Epidermal melanocyte (primary cell): ENCODE measurements at regions not wholly inside any gene's neighbourhood (a gene's known extent, or its start where the extent isn't known, plus 50 kb on each side); places are given as distances from the start of the nearest gene placed in this dataset.

Experiments used
- DNase-seq: peaks from one replicate; pipeline ENCODE4 v3.0.0; 2011; ENCODE audit warnings: low spot score; ENCODE audit not compliant: insufficient read length

- no peak for DNase-seq
These were observed 69.0 kb upstream of the THY1 start for GRCh38 chr11:119491753-119492510.

DNA sequence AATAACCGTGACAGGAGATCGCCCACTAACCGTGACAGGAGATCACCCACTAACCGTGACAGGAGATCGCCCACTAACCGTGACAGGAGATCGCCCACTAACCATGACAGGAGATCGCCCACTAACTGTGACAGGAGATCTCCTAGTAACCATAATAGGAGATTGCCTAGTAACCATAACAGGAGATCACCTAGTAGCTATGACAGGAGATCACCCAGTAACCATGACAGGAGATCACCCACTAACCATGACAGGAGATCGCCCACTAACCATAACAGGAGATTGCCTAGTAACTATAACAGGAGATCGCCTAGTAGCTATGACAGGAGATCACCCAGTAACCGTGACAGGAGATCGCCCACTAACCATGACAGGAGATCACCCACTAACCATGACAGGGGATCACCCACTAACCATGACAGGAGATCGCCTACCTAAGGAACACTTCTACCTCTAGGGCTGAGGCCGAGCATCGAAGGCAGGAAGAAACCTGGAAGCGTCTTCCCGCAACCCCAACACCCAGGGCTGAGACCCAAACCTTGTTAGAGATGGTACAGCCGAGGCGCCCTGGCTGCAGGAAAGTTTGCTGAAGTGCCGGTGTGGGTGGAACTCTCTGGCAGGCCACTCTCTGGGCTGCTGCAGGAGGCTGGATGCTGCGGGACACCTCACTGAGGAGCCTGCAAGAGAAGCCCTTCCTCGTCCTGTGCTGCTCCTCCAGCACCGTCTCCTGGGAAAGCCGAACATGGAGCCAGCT, 67.5 kb upstream of the THY1 start:
- DNase-seq, result no peak

GRCh38 chr11:119489087-119489486, 66.1 kb upstream of the THY1 start:
- DNase-seq, result no peak

GRCh38 chr11:119488256-119488995, 65.5 kb upstream of the THY1 start:
- DNase-seq, result no peak

- DNase-seq, result no peak
These were observed 63.8 kb upstream of the THY1 start for GRCh38 chr11:119486691-119487259.

DNA sequence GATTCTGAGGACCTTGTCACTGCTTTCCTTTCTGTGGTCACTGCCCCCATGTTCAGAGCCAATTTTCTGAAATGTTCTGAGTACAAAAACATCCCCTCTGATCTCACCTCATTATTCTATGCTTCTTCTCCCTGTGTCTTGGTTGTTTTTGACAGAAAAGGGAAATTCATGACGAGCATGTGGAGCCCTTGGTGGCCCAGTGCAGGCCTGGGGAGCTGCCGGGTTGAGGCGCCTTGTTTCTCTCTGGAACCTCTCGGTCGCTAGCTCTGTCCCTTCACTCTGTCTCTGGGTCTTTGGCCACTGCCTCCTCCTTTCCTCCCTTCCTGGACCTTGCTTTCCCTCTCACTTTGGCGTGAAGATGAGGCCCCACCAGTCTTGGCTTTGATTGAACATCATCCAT, 63.0 kb upstream of the THY1 start:
- DNase-seq, result no peak

DNA sequence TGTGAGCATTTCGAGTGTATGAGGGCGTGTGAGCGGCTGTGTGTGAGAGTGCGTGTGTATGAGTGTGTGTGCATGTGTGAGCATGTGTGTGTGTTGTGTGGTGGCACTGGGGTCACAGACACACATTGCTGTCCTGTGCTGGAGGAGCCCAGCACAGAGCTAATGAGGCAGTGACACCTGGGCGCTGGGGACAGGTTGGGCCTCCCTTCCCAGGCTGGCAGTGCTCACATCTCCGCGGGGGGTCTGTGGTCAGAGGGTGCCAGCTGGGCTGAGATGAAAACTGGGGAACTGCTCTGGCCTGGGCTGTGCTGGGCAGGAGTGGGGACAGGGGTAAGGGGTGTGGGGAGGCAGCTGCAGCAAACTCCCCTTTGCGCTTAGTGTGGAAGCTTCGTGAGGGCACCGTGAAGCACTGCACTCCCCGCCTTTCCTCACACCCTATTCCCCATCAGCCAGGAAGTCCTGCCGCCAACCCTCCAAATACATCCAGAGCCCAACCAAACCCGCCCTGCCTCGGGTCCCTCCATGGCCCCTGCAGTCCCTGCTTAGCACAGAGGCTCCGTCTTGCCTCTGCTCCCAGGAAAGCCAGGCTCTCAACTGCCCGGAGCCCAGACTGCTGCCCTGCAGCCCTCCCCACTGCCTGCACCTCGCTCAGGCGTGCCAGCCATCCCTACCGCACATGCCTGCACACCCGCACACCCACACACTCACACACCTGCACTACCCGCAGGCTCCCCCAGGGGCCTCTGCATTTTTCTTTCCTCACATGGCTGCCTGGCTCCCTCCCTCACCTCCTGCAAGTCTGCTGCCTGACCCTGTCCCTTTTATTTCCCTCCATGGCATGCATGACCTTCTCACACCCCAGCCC, 62.0 kb upstream of the THY1 start:
- DNase-seq, result no peak

GRCh38 chr11:119483881-119484371, 61.0 kb upstream of the THY1 start:
- DNase-seq, result no peak

- no peak for DNase-seq
These were observed 60.4 kb upstream of the THY1 start for GRCh38 chr11:119483341-119483880.

DNA sequence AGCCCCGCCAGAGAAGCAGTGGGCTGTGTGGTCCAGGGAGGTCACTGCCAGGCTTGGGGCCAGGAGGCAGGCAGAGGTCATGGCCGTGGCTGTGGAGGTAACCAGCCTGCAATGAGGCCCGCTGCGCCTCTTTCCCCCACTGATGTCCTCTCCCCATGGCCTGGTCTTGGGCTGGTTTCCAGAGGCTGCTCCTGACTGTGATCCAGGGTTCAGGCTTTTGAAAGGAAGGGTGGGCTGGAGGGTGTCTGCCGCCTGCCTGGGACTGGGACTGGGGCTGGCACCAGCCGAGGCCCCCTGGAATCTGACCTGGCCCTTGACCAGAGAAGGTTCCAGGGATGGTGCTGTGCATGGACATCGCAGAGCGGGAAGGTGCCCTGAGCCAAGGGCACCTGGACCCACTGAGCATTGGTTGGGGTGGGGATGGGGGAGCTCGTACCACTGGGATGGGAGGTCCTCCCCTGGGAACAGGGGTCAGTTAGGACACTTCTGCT, 59.6 kb upstream of the THY1 start:
- DNase-seq, result no peak

GRCh38 chr11:119481667-119482400, 58.9 kb upstream of the THY1 start:
- no peak for DNase-seq

GRCh38 chr11:119481021-119481666, 58.2 kb upstream of the THY1 start:
- peak; percentile 72 for DNase-seq

DNA sequence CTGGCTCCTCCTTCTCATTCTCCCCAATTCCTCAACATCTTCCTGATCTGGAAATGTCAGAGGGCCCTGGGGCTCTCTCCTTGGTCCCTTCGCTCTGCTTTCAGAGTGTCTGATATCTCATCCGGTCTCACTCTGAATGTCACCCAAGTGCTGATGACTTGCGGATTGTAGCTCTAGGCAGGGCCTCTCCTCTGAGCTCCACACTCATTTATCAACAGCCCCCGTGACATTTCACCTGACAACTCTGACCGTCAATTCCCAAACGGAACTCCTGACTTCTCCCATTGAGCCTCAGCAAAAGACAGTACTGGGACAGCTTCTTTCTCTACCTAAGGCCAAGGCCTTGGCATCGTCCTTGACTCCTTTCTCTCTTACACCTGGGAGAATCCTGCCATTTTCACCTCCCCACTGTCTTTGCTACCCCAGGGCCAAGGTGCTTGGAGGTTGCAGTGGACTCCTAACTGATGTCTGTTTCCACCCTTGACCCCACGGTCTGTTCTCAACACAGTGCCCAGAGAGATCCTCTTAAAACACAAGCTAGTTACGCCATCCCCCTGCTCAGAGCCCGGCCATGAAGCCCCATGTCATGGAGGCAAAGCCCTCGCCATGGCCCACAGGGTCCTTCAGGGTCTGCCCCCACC, 57.5 kb upstream of the THY1 start:
- no peak for DNase-seq

- no peak for DNase-seq
These were observed 56.8 kb upstream of the THY1 start for GRCh38 chr11:119479685-119480275.

- no peak for DNase-seq
These were observed 55.8 kb upstream of the THY1 start for GRCh38 chr11:119478711-119479285.

GRCh38 chr11:119476666-119477331, 53.8 kb upstream of the THY1 start:
- DNase-seq, result no peak

DNA sequence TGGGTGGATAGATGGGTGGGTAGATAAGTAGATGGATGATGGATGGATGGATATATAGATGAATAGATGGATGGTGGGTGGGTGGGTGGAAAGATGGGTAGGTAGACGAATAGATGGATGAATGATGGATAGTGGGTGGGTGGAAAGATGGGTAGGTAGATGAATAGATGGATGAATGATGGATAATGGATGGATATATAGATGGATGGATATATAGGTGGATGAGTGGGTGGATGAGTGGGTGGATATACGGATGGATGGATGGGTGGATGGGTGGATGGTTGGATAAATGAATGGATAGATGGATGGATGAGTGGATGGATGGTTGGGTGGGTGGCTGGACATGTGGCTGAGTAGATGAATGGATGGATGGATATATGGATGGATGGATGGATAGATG, 53.1 kb upstream of the THY1 start:
- no peak for DNase-seq
